ENCODE measurements at regions not wholly inside any gene's neighbourhood (a gene's known extent, or its start where the extent isn't known, plus 50 kb on each side); places are given as distances from the start of the nearest gene placed in this dataset.

DNA sequence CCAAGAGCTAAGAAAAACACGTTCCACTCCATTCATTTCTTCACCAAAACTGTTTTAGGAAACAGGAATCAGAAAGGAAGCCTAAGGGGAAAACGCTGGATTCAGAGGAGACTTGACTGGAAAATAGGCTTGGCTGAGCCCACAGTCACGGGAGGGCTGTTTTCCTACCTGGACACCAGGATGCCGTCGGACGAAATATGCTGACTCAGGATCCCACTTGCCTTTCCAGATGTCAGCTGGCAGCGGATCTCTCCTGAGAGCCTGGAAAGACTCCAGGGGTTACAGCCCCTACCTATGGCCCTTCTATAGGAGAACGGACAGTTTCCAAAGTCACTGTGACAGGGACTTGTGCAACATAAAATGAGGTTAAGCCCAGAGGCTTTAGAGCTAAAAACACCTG, 245.1 kb downstream of the C16orf95 start:
- no peak for TF ChIP-seq CTCF (conservative IDR thresholded peaks at IDR 0.05; ENCODE audit: low read depth, low read length)
- DNase-seq (ENCODE audit: low read depth) = no peak
- no peak overlapping the region for H3K4me3 ChIP-seq (ENCODE audit: low read depth, low read length)

- H3K4me3 ChIP-seq (ENCODE audit: low read depth, low read length) = no peak overlapping the region
- no peak for DNase-seq (ENCODE audit: low read depth)
- TF ChIP-seq CTCF (conservative IDR thresholded peaks at IDR 0.05; ENCODE audit: low read depth, low read length) = no peak
These were observed 242.4 kb downstream of the C16orf95 start for GRCh38 chr16:87074641-87075318.

DNA sequence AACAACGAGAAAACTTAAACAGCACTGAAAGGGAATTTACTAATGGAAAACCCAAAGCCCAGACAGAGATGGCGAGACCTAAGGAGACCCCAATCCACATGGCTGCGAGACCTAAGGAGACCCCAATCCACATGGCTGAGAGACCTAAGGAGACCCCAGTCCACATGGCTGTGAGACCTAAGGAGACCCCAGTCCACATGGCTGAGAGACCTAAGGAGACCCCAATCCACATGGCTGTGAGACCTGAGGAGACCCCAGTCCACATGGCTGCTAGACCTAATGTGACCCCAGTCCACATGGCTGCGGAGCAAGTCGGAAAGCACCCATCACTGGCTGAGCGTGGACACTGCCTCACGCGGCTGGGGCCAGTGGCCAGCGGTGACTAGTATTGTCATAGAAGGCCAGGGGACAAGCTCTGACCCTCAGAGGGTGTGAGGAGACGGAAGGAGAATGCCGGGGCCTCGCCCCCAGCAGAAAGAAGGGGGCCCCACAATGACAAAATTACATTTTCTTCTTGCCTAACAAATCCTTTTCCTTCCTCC, 241.8 kb downstream of the C16orf95 start:
- H3K4me3 ChIP-seq (ENCODE audit: low read depth, low read length) = no peak overlapping the region
- TF ChIP-seq CTCF (conservative IDR thresholded peaks at IDR 0.05; ENCODE audit: low read depth, low read length) = no peak
- no peak for DNase-seq (ENCODE audit: low read depth)

GRCh38 chr16:87076331-87076949, 240.8 kb downstream of the C16orf95 start:
- DNase-seq (ENCODE audit: low read depth) = no peak
- no peak for TF ChIP-seq CTCF (conservative IDR thresholded peaks at IDR 0.05; ENCODE audit: low read depth, low read length)

DNA sequence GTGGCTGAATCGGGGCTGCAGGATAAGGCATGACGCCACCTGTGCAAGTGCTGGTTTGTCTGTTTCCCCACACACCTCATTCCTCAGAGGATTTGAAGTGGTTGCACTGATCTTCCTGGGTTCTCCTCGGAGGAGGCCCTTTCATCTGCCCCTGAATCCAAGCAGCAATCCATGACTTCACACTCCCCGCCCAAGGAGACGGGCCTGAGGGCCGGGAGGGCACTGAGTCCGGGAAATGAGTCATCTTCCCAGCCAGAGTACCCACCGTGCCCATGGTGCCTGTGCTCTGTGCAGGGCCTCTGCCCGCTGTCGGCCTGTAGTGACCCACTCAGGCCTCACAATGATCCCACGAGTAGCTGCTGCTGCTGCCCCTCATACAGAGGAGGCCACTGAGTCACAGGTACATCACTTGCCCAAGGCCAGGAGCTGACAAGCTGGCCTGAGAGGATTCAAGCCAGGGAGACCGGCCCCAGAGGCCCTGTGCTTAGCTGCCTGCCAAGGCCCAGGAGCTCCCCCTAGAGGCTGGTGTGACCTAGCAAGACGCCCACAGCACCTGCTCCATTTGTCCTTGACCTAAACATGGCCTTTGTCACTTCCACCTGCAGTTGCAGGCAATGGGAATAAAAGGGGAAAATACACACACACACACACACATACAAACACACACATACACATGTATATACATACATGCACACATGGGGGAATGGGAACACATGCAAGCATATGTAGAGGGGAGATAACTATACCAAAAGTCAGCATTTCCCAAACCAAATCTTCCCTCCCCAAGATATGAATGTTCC, 240.0 kb downstream of the C16orf95 start:
- DNase-seq (ENCODE audit: low read depth) = peak; percentile 76

More at GRCh38 chr16:87076331-87076949, 240.8 kb downstream of the C16orf95 start:
- no peak overlapping the region for H3K4me3 ChIP-seq (ENCODE audit: low read depth, low read length)

GRCh38 chr16:87077750-87078127, 239.5 kb downstream of the C16orf95 start:
- DNase-seq (ENCODE audit: low read depth) = no peak
- TF ChIP-seq CTCF (conservative IDR thresholded peaks at IDR 0.05; ENCODE audit: low read depth, low read length) = no peak
- no peak overlapping the region for H3K4me3 ChIP-seq (ENCODE audit: low read depth, low read length)

More for the DNA sequence above, 240.0 kb downstream of the C16orf95 start:
- TF ChIP-seq CTCF (conservative IDR thresholded peaks at IDR 0.05; ENCODE audit: low read depth, low read length) = peak; percentile 80
- no peak overlapping the region for H3K4me3 ChIP-seq (ENCODE audit: low read depth, low read length)
